GM18505 (cell line): ENCODE measurements at regions not wholly inside any gene's neighbourhood (a gene's known extent, or its start where the extent isn't known, plus 50 kb on each side); places are given as distances from the start of the nearest gene placed in this dataset.

Experiments
- ATAC-seq: cut with Tn5 transposase; IDR thresholded peaks from one replicate; pipeline ENCODE4 v1.9.1; 2021; ENCODE audit not compliant: unreplicated experiment
- POLR2A ChIP-seq: IDR thresholded peaks from 4 replicates; pipeline ENCODE4 v1.6.1; 2011; ENCODE audit warnings: borderline replicate concordance; ENCODE audit not compliant: insufficient read depth, insufficient read length; ENCODE audit errors: extremely low read depth

- TF ChIP-seq POLR2A, result no peak
- ATAC-seq, result no peak
Measured at GRCh38 chr3:102189956-102190723, 244.7 kb upstream of the ZPLD1 start.

- TF ChIP-seq POLR2A, result no peak
- no peak for ATAC-seq
Measured at GRCh38 chr3:102192575-102192974, 242.2 kb upstream of the ZPLD1 start.

- no peak for TF ChIP-seq POLR2A
- no peak for ATAC-seq
Measured at GRCh38 chr3:102193255-102193654, 241.6 kb upstream of the ZPLD1 start.

GRCh38 chr3:102194001-102194400 lies 240.8 kb upstream of the ZPLD1 start:
- TF ChIP-seq POLR2A, result no peak

GRCh38 chr3:102194760-102195159 lies 240.1 kb upstream of the ZPLD1 start:
- no peak for ATAC-seq
- no peak for TF ChIP-seq POLR2A

More at GRCh38 chr3:102194001-102194400, 240.8 kb upstream of the ZPLD1 start:
- no peak for ATAC-seq

- no peak for TF ChIP-seq POLR2A
- ATAC-seq, result no peak
Measured at GRCh38 chr3:102195198-102195948, 239.4 kb upstream of the ZPLD1 start.

GRCh38 chr3:102200126-102200525 lies 234.7 kb upstream of the ZPLD1 start:
- ATAC-seq, result no peak
- no peak for TF ChIP-seq POLR2A

GRCh38 chr3:102200560-102200959 lies 234.3 kb upstream of the ZPLD1 start:
- no peak for TF ChIP-seq POLR2A
- ATAC-seq, result no peak

GRCh38 chr3:102205647-102206046 lies 229.2 kb upstream of the ZPLD1 start:
- no peak for ATAC-seq

GRCh38 chr3:102206511-102207031 lies 228.2 kb upstream of the ZPLD1 start:
- TF ChIP-seq POLR2A, result no peak
- ATAC-seq, result no peak

More at GRCh38 chr3:102205647-102206046, 229.2 kb upstream of the ZPLD1 start:
- no peak for TF ChIP-seq POLR2A

GRCh38 chr3:102207151-102207571 lies 227.7 kb upstream of the ZPLD1 start:
- TF ChIP-seq POLR2A, result no peak
- ATAC-seq, result no peak

- no peak for ATAC-seq
- TF ChIP-seq POLR2A, result no peak
Measured at GRCh38 chr3:102215166-102215565, 219.6 kb upstream of the ZPLD1 start.

GRCh38 chr3:102223132-102223531 lies 211.7 kb upstream of the ZPLD1 start:
- no peak for ATAC-seq
- no peak for TF ChIP-seq POLR2A

- peak; percentile 42 for ATAC-seq
Measured at GRCh38 chr3:102224171-102224570, 210.6 kb upstream of the ZPLD1 start.

More at GRCh38 chr3:102224171-102224570, 210.6 kb upstream of the ZPLD1 start:
- TF ChIP-seq POLR2A, result no peak
